MM.1S (cell line): ENCODE measurements at regions not wholly inside any gene's neighbourhood (a gene's known extent, or its start where the extent isn't known, plus 50 kb on each side); places are given as distances from the start of the nearest gene placed in this dataset.

Source experiments
- DNase-seq: peaks from one replicate; pipeline ENCODE4 v3.0.0-alpha.2; 2015
- H2AFZ ChIP-seq: fragments of 300-600 bp; sonication (generic); 2 replicates; pipeline ENCODE4 v1.6.0; 2016; ENCODE audit warnings: antibody characterized with exemption, low read length
- H3F3A ChIP-seq: fragments of 300-600 bp; sonication (generic); 2 replicates; pipeline ENCODE4 v1.6.1; 2016; ENCODE audit warnings: mild to moderate bottlenecking, antibody characterized with exemption, low read length, moderate library complexity, mixed read lengths; ENCODE audit not compliant: insufficient read depth
- H3K27ac ChIP-seq: fragments of 300-600 bp; sonication (generic); 2 replicates; pipeline ENCODE4 v1.5.1; 2016; ENCODE audit warnings: mild to moderate bottlenecking, low read length
- H3K27me3 ChIP-seq: fragments of 300-600 bp; sonication (generic); replicated peaks from 2 replicates; pipeline ENCODE4 v1.6.0; 2016; ENCODE audit warnings: low read length; ENCODE audit not compliant: insufficient read depth
- H3K36me3 ChIP-seq: fragments of 300-600 bp; sonication (generic); replicated peaks from 2 replicates; pipeline ENCODE4 v1.6.1; 2016; ENCODE audit warnings: mild to moderate bottlenecking, low read length, mixed read lengths; ENCODE audit not compliant: insufficient read depth
- H3K4me1 ChIP-seq: fragments of 300-600 bp; sonication (generic); 2 replicates; pipeline ENCODE4 v1.6.1; 2016; ENCODE audit warnings: low read length, mixed read lengths
- H3K4me2 ChIP-seq: fragments of 300-600 bp; sonication (generic); 2 replicates; pipeline ENCODE4 v1.6.0; 2016; ENCODE audit warnings: low read depth, low read length
- H3K4me3 ChIP-seq: fragments of 300-600 bp; sonication (generic); 2 replicates; pipeline ENCODE4 v1.5.1; 2016; ENCODE audit warnings: low read length, mixed read lengths
- H3K79me2 ChIP-seq: fragments of 300-600 bp; sonication (generic); 2 replicates; pipeline ENCODE4 v1.6.1; 2016; ENCODE audit warnings: mixed run types, low read length, mixed read lengths
- H3K9ac ChIP-seq: fragments of 300-600 bp; sonication (generic); 2 replicates; pipeline ENCODE4 v1.6.1; 2016; ENCODE audit warnings: low read length, mixed read lengths
- H3K9me2 ChIP-seq: fragments of 300-600 bp; sonication (generic); replicated peaks from 2 replicates; pipeline ENCODE4 v1.6.1; 2016; ENCODE audit warnings: mild to moderate bottlenecking, low read length, mixed read lengths; ENCODE audit not compliant: insufficient read depth
- H3K9me3 ChIP-seq: fragments of 300-600 bp; sonication (generic); replicated peaks from 2 replicates; pipeline ENCODE4 v1.6.1; 2016; ENCODE audit warnings: mild to moderate bottlenecking, low read length, mixed read lengths; ENCODE audit not compliant: insufficient read depth
- H4K20me1 ChIP-seq: fragments of 300-600 bp; sonication (generic); 2 replicates; pipeline ENCODE4 v1.6.1; 2016; ENCODE audit warnings: mild to moderate bottlenecking, low read length, moderate library complexity, mixed read lengths; ENCODE audit not compliant: insufficient read depth
- CTCF ChIP-seq: fragments of 300-600 bp; sonication (generic); IDR thresholded peaks from 2 replicates; pipeline ENCODE4 v1.5.1; 2016; ENCODE audit warnings: antibody characterized with exemption, low read length, mixed read lengths
- EZH2 ChIP-seq: fragments of 300-600 bp; sonication (generic); optimal IDR thresholded peaks from 2 replicates; pipeline ENCODE3; 2017; ENCODE audit warnings: low read depth, mild to moderate bottlenecking, antibody characterized with exemption, low read length, mixed read lengths
- EZH2phosphoT487 ChIP-seq: fragments of 300-600 bp; sonication (generic); IDR thresholded peaks from 2 replicates; pipeline ENCODE4 v1.6.1; 2018; ENCODE audit warnings: antibody characterized with exemption, low read length

GRCh38 chr14:56351861-56352260 lies 227.7 kb upstream of the TMEM260 start:
- Histone ChIP-seq H3K9me2 (no peaks in the 10 kb centered on the region), H3K4me1 (no peaks in the 10 kb centered on the region), H3K4me3 (no peak overlapping the region), H3K79me2 (no peaks in the 10 kb centered on the region), H3K27ac (no peak overlapping the region), H3K9me3 (no peaks in the 10 kb centered on the region), H2AFZ (no peak overlapping the region), H4K20me1 (no peaks in the 10 kb centered on the region), H3K36me3 (no peaks in the 10 kb centered on the region), H3K4me2 (no peak overlapping the region), H3K27me3 (no peaks in the 10 kb centered on the region), H3K9ac (no peak overlapping the region), H3F3A (no peaks in the 10 kb centered on the region)
- TF ChIP-seq EZH2phosphoT487 (no peak), EZH2 (no peak), CTCF (no peak)
- DNase-seq: no peak

- Histone ChIP-seq H3K9me3 (no peaks in the 10 kb centered on the region), H3K36me3 (no peaks in the 10 kb centered on the region), H3K27ac (no peak overlapping the region), H3K9me2 (no peaks in the 10 kb centered on the region), H3K4me2 (no peak overlapping the region), H3K4me3 (no peak overlapping the region), H3F3A (no peaks in the 10 kb centered on the region), H3K9ac (no peak overlapping the region), H3K27me3 (no peaks in the 10 kb centered on the region), H2AFZ (no peak overlapping the region), H4K20me1 (no peaks in the 10 kb centered on the region), H3K79me2 (no peaks in the 10 kb centered on the region), H3K4me1 (no peaks in the 10 kb centered on the region)
- no peak for DNase-seq
- TF ChIP-seq CTCF: no peak
- TF ChIP-seq EZH2: no peak
- TF ChIP-seq EZH2phosphoT487: no peak
Observed at GRCh38 chr14:56352999-56353398, 226.6 kb upstream of the TMEM260 start.

GRCh38 chr14:56357428-56357827 lies 222.2 kb upstream of the TMEM260 start:
- H3K9me3 ChIP-seq: no peaks in the 10 kb centered on the region
- H3K79me2 ChIP-seq: no peaks in the 10 kb centered on the region
- no peaks in the 10 kb centered on the region for H3K36me3 ChIP-seq
- no peaks in the 10 kb centered on the region for H3K27me3 ChIP-seq
- H4K20me1 ChIP-seq: no peaks in the 10 kb centered on the region
- no peak overlapping the region for H3K4me2 ChIP-seq
- no peaks in the 10 kb centered on the region for H3F3A ChIP-seq
- no peak overlapping the region for H3K27ac ChIP-seq
- no peaks in the 10 kb centered on the region for H3K4me1 ChIP-seq
- TF ChIP-seq CTCF (no peak), EZH2phosphoT487 (no peak), EZH2 (no peak)
- no peaks in the 10 kb centered on the region for H3K9me2 ChIP-seq
- no peak for DNase-seq
- H3K4me3 ChIP-seq: no peak overlapping the region
- no peak overlapping the region for H3K9ac ChIP-seq
- no peak overlapping the region for H2AFZ ChIP-seq

GRCh38 chr14:56358275-56358674 lies 221.3 kb upstream of the TMEM260 start:
- H4K20me1 ChIP-seq: no peaks in the 10 kb centered on the region
- no peak for DNase-seq
- H2AFZ ChIP-seq: no peak overlapping the region
- no peaks in the 10 kb centered on the region for H3K36me3 ChIP-seq
- no peaks in the 10 kb centered on the region for H3K9me2 ChIP-seq
- no peaks in the 10 kb centered on the region for H3K79me2 ChIP-seq
- H3K9me3 ChIP-seq: no peaks in the 10 kb centered on the region
- no peaks in the 10 kb centered on the region for H3K4me1 ChIP-seq
- no peak overlapping the region for H3K4me3 ChIP-seq
- H3F3A ChIP-seq: no peaks in the 10 kb centered on the region
- no peak overlapping the region for H3K4me2 ChIP-seq
- TF ChIP-seq CTCF: no peak
- no peak for TF ChIP-seq EZH2
- TF ChIP-seq EZH2phosphoT487: no peak
- no peak overlapping the region for H3K9ac ChIP-seq
- H3K27ac ChIP-seq: no peak overlapping the region
- H3K27me3 ChIP-seq: no peaks in the 10 kb centered on the region
